Left renal cortex interstitium (tissue), 4 donors: ENCODE measurements at regions not wholly inside any gene's neighbourhood (a gene's known extent, or its start where the extent isn't known, plus 50 kb on each side); places are given as distances from the start of the nearest gene placed in this dataset.
"Not testable (repeated sequence)": the region's sequence is repeated elsewhere in the genome, so short reads cannot be mapped to it uniquely, and the experiment has no call there.

ENCODE experiments used
- DNase-seq, 4 donors: peaks; one replicate each; pipeline ENCODE4 v3.0.0-alpha.2; 2013; ENCODE audit warnings: low read depth in 4 of 4, low spot score in 2 of 4, missing footprints in 1 of 4

GRCh38 chr9:106082621-106083020, 388.3 kb downstream of the TMEM38B start:
- no peak for DNase-seq

GRCh38 chr9:106084702-106085101, 390.4 kb downstream of the TMEM38B start:
- DNase-seq, result no peak

- DNase-seq, result no peak
Measured at GRCh38 chr9:106085479-106085878, 391.1 kb downstream of the TMEM38B start.

- no peak for DNase-seq
Measured at GRCh38 chr9:106092083-106092482, 397.7 kb downstream of the TMEM38B start.

- no peak for DNase-seq
Measured at GRCh38 chr9:106102821-106103220, 408.5 kb downstream of the TMEM38B start.

GRCh38 chr9:106104887-106105286, 410.5 kb downstream of the TMEM38B start:
- DNase-seq, result no peak

GRCh38 chr9:106106396-106106795, 412.1 kb downstream of the TMEM38B start:
- no peak for DNase-seq

- no peak for DNase-seq
Measured at GRCh38 chr9:106107716-106108115, 413.4 kb downstream of the TMEM38B start.

GRCh38 chr9:106109706-106110105, 415.4 kb downstream of the TMEM38B start:
- not testable (repeated sequence) for DNase-seq

- no peak for DNase-seq
Measured at GRCh38 chr9:106110483-106110882, 416.1 kb downstream of the TMEM38B start.

GRCh38 chr9:106111039-106111730, 416.8 kb downstream of the TMEM38B start:
- DNase-seq, result peak; percentile 11 to 32 (median 24)

GRCh38 chr9:106112935-106113334, 418.6 kb downstream of the TMEM38B start:
- DNase-seq, result no peak

- no peak for DNase-seq
Measured at GRCh38 chr9:106119176-106119575, 424.8 kb downstream of the TMEM38B start.

- no peak for DNase-seq
Measured at GRCh38 chr9:106120071-106120470, 425.7 kb downstream of the TMEM38B start.

GRCh38 chr9:106127776-106128175, 433.4 kb downstream of the TMEM38B start:
- DNase-seq, result no peak

- no peak for DNase-seq
Measured at GRCh38 chr9:106130374-106130773, 436.0 kb downstream of the TMEM38B start.

GRCh38 chr9:106143781-106144180, 449.4 kb downstream of the TMEM38B start:
- no peak for DNase-seq

- no peak for DNase-seq
Measured at GRCh38 chr9:106146066-106146840, 451.9 kb downstream of the TMEM38B start.

- DNase-seq, result no peak
Measured at GRCh38 chr9:106146886-106147285, 452.5 kb downstream of the TMEM38B start.

- DNase-seq, result no peak
Measured at GRCh38 chr9:106149956-106150355, 455.6 kb downstream of the TMEM38B start.

GRCh38 chr9:106156465-106156864, 462.1 kb downstream of the TMEM38B start:
- no peak for DNase-seq

GRCh38 chr9:106172265-106172664, 477.9 kb downstream of the TMEM38B start:
- no peak for DNase-seq
